ENCODE measurements at regions not wholly inside any gene's neighbourhood (a gene's known extent, or its start where the extent isn't known, plus 50 kb on each side); places are given as distances from the start of the nearest gene placed in this dataset.
A peak's percentile ranks its signal among the peaks of the same experiment; 100 is the strongest.

GRCh38 chr14:24695265-24696241 lies 61.6 kb upstream of the GZMB start:
- 66 to 69% (median 67%) methylated on average over 8 of the region's 8 CpGs for WGBS, 3 donors
- Histone ChIP-seq H3K9me3 (no peaks in the 10 kb centered on the region), H3K27me3 (ENCODE audit: insufficient read depth in 3 of 3, low read length in 2 of 3) (no peaks in the 10 kb centered on the region), H3K27ac (peak overlapping the region; percentile 5), H3K4me1 (no peaks in the 10 kb centered on the region), H3K4me3 (no peak overlapping the region), H3K36me3 (ENCODE audit: insufficient read depth in 1 of 2, low read depth in 1 of 2) (no peaks in the 10 kb centered on the region)
- DNase-seq (no peak), ATAC-seq (no peak)
- intact Hi-C loops (cut with DNase I), result no loop called here
- no peak for TF ChIP-seq CTCF (IDR thresholded peaks at IDR 0.05)

GRCh38 chr14:24694680-24695079 lies 60.7 kb upstream of the GZMB start:
- 87 to 92% (median 89%) methylated on average over 3 of the region's 3 CpGs for WGBS, 3 donors
- Histone ChIP-seq H3K36me3 (ENCODE audit: insufficient read depth in 1 of 2, low read depth in 1 of 2) (no peaks in the 10 kb centered on the region), H3K9me3 (no peaks in the 10 kb centered on the region), H3K4me3 (no peak overlapping the region), H3K27me3 (ENCODE audit: insufficient read depth in 3 of 3, low read length in 2 of 3) (no peaks in the 10 kb centered on the region), H3K4me1 (no peaks in the 10 kb centered on the region), H3K27ac (peak overlapping the region; percentile 5)
- intact Hi-C loops (cut with DNase I), result no loop called here
- no peak for TF ChIP-seq CTCF (IDR thresholded peaks at IDR 0.05)
- ATAC-seq (no peak), DNase-seq (no peak)

- H3K9me3 ChIP-seq, result no peaks in the 10 kb centered on the region
- no peaks in the 10 kb centered on the region for H3K27me3 ChIP-seq (ENCODE audit: insufficient read depth in 3 of 3, low read length in 2 of 3)
- ATAC-seq, result no peak
- no peak for DNase-seq
- intact Hi-C loops (cut with DNase I), result no loop called here
- H3K4me3 ChIP-seq, result no peak overlapping the region
- 33 to 35% (median 35%) methylated on average over 2 of the region's 2 CpGs for WGBS, 3 donors
- no peak overlapping the region for H3K27ac ChIP-seq
- no peak for TF ChIP-seq CTCF (IDR thresholded peaks at IDR 0.05)
- no peaks in the 10 kb centered on the region for H3K36me3 ChIP-seq (ENCODE audit: insufficient read depth in 1 of 2, low read depth in 1 of 2)
- H3K4me1 ChIP-seq, result no peaks in the 10 kb centered on the region
These were observed 60.0 kb upstream of the GZMB start for GRCh38 chr14:24693983-24694382.

- Histone ChIP-seq H3K4me1 (no peaks in the 10 kb centered on the region), H3K27me3 (ENCODE audit: insufficient read depth in 3 of 3, low read length in 2 of 3) (peaks cover 0 to 2% (median 0%) of the 10 kb centered on the region in 3 donors), H3K27ac (no peak overlapping the region), H3K9me3 (no peaks in the 10 kb centered on the region), H3K4me3 (no peak overlapping the region), H3K36me3 (ENCODE audit: insufficient read depth in 1 of 2, low read depth in 1 of 2) (no peaks in the 10 kb centered on the region)
- no peak for TF ChIP-seq CTCF (IDR thresholded peaks at IDR 0.05)
- WGBS, 3 donors, result 65 to 77% (median 70%) methylated on average over 3 of the region's 3 CpGs
- ATAC-seq (no peak), DNase-seq (no peak)
- intact Hi-C loops (cut with DNase I), result no loop called here
These were observed 59.4 kb upstream of the GZMB start for GRCh38 chr14:24693353-24693737.
